ENCODE measurements at regions not wholly inside any gene's neighbourhood (a gene's known extent, or its start where the extent isn't known, plus 50 kb on each side); places are given as distances from the start of the nearest gene placed in this dataset.

- DNase-seq, result no peak
Observed at GRCh38 chr20:40120827-40121226, 568.2 kb downstream of the MAFB start.

GRCh38 chr20:40111282-40111681 lies 577.8 kb downstream of the MAFB start:
- no peak for DNase-seq

DNA sequence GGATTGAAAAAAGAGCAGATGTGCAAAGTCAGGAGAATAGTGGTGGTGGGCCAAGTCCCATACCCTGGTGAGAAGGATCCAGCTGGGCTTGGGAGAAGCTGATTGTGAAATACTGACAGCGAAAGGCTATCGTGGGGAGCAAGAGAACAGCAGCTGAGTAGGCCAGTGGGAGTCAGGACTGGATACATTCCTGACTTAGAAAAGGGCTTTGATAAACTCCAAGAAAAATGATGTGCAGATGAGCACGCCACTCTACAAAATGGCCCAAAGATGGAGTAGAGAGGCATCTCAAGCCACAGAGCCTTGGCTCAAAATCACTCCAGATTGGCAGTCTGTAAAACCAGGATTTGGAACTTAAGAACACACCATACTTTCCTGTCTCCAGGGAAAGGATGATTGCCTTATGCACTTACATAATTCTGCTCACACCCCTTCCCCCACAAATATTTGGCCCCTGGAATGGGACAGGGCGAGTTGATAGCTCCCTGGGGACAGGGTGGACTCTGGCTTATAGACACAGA lies 578.7 kb downstream of the MAFB start:
- no peak for DNase-seq

DNA sequence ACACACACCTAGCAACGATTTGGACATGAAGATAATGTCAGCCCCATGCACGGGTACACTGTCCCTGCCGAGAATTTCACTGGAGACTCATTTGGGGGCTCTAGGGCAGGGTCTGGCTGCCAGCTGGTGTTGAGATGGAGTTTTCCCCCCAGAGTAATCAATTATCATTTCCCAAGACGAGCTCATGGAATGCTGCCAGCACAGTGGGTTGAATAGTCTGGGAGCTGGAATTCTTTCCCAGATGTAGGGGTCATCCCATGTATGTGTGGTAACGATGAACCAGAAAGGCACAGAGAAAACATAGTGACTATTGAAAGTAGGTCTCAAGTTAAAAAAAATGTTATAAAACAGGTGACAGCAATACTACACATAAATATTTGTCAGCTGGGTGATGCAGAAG lies 579.9 kb downstream of the MAFB start:
- no peak for DNase-seq

DNA sequence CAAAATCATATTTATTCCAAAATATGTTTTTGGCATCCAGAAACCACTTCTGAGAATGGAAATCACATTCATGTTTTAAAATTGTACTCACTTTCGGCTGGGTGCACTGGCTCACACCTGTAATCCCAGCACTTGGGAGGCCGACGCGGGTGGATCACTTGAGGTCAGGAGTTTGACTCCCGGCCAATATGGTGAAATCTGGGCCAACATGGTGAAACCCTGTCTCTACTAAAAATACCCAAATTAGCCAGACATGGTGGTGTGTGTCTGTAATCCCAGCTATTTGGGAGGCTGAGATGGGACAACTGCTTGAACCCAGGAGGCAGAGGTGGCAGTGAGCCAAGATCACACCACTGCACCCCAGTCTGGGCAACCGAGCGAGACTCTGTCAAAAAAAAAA lies 580.7 kb downstream of the MAFB start:
- DNase-seq, result no peak

DNA sequence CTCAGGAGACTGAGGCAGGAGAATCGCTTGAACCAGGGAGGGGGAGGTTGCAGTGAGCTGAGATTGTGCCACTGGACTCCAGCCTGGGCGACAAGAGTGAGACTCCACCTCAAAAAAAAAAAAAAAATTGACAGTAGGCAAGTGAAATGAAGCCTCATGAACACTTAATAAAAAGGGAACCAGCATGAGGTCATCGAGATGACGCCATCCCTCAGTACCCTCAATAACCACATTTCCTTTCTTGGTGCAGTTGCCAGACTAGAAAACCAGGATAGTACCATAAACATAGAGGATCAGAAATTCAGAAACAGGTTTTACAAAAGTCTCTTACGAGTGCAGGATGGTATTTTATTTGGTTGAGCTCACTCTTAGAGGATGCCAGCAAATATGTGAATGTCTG lies 584.1 kb downstream of the MAFB start:
- no peak for DNase-seq

DNA sequence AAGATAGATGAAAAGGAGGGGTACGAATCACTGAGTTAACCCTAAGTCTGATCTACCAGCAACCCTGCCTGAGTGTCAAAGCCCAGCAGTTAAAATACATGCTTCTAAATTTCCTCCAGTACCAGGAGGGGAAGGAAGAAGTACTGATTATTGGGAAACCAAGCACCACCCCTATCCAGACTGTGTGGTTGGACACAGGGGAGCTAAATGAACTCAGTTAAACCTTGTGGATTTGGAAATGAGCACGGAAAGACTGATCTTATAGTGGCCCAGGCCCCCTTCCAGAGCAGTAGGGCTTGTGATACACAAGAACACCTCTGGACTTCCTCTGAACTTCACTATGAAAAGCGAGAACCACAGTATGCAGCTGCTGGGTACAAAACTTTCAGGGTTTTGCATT lies 585.6 kb downstream of the MAFB start:
- no peak for DNase-seq

DNA sequence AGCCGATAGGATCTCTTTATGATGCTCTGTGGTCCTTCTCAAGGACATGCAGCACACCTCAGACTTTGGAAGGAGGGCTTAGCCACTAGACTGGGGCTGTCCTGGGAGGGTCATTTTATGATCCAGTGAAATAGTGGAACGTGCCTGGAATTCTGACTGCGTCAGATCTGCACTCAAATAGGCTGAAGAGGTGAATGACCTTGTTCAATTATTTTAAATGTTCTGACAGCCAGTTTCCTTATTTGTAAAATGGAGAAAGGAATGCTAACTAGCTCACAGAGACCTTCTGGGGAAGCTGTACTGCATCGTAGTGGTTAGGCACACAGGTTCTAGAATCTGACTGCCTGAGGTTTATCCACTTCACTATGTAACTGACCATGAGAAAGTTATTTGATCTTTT lies 587.5 kb downstream of the MAFB start:
- no peak for DNase-seq

GRCh38 chr20:40100261-40100660 lies 588.8 kb downstream of the MAFB start:
- DNase-seq, result no peak

DNA sequence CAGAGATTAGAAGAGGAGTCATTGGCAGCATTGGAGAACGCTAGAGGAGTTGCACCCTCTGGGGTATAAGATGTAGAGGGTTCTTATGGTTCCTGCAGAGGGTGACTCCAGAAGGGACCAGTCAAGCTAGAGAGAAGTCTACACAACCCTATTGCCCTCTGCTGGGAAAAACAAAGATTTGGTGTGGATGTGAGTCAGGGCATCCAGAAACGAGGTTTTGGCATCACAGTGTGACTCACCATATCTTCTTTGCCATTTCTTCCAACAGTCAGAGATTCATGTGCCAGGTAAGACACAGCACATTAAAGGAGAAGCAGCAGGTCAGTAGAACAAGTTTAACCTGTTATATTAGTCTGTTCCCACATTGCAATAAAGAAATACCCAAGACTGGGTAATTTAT lies 598.8 kb downstream of the MAFB start:
- DNase-seq, result no peak

- no peak for DNase-seq
Observed at GRCh38 chr20:40087496-40087895, 601.5 kb downstream of the MAFB start.

- no peak for DNase-seq
Observed at GRCh38 chr20:40085513-40085912, 603.5 kb downstream of the MAFB start.

DNA sequence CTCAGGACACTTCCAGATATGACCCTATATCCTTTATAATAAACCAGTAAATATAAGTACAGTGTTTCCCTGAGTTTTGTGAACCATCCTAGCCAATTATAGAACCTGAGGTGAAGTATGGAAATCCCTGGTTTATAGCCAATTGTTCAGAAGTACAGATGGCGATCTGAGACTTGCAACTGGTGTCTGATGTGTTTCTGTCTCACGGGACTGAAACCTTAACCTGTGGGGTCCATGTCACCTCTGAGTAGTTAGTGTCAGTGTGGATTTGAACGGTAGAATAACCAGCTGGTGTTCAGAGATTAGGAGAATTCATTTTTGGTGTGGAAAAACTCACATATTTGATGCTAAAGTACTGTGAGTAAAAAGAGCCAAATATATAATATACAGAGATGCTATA lies 606.6 kb downstream of the MAFB start:
- DNase-seq, result no peak

- no peak for DNase-seq
Observed at GRCh38 chr20:40081653-40082052, 607.4 kb downstream of the MAFB start.

- DNase-seq, result no peak
Observed at GRCh38 chr20:40080041-40080652, 608.9 kb downstream of the MAFB start.

GRCh38 chr20:40073535-40074111 lies 615.4 kb downstream of the MAFB start:
- DNase-seq, result no peak

- DNase-seq, result no peak
Observed at GRCh38 chr20:40072907-40073306, 616.1 kb downstream of the MAFB start.

- no peak for DNase-seq
Observed at GRCh38 chr20:40056171-40056570, 632.9 kb downstream of the MAFB start.

DNA sequence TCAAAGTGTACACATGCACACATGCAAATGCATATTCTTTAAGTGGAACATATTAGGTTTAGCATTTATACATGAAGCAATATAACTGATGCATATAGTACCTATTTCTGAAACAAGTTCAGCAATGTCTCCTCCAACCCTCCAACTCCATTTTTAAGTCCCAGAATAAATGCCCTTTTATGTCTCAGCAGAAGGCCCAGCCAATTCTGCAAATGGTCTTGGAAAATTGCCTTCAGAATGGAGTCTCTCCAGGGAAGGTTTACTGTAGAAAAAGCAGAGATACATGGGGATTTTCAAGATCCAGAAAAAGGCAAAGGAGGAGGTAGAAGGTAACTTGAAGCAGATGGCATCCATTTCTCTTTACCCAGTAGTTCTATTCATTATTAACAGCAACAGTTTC lies 633.3 kb downstream of the MAFB start:
- no peak for DNase-seq

DNA sequence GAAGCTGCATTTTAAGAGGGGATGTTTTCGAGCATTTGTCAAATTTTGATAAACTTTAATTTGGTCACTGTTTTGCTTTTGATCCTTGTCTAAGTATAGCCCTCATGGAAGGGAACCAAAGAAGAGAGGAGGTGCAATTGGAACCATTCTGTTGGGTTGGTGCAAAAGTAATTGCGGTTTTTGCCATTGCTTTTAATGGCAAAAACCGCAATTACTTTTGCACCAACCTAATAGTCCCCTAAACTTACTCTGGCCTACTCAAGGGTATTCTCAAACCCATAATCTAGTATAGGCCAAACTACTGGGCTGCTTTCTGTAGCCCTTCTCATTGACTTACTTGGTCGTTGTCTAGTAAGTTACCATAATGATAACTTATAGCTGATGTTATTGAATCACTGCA lies 634.7 kb downstream of the MAFB start:
- no peak for DNase-seq

- no peak for DNase-seq
Observed at GRCh38 chr20:40050596-40050995, 638.4 kb downstream of the MAFB start.

DNA sequence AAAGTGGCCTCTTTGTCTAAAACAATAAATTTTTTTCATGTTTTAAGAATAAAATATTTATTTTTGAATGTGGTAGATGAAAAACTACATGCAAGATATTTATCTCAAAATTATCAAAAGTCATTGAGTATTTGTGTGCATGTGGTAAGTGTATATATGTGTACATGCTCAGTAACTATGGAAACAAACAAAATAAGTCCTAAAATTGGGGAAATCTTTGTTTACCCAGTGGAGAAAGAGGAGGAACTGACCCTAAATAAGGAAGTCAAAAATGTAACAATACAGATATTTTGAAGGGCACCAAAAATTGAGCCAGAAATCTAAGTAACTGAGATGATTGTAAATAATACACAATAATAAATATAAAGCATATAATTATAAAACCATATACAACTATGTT lies 639.2 kb downstream of the MAFB start:
- no peak for DNase-seq

GRCh38 chr20:40046703-40047102 lies 642.3 kb downstream of the MAFB start:
- no peak for DNase-seq

DNA sequence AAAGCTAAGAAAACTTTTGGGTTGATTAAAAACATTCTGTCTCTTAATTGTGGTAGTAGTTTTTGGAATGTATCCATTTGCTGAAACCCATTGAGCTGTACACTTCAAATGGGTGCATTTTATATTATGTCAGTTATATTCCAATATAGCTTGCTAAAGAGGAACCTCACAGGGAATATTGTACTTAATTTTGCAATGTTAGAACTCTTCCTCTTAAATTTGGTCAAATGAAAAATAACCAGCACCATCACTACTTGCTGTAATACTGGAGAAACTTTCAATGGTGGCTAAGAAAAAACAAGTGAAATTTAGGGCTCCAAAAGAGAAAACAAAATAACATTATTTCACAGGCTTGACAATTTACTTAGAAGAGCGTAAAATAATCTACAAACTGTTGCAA lies 651.5 kb downstream of the MAFB start:
- no peak for DNase-seq

GRCh38 chr20:40029589-40029988 lies 659.4 kb downstream of the MAFB start:
- DNase-seq, result no peak
